OCI-LY1 (cell line): ENCODE measurements at regions not wholly inside any gene's neighbourhood (a gene's known extent, or its start where the extent isn't known, plus 50 kb on each side); places are given as distances from the start of the nearest gene placed in this dataset.
A peak's percentile ranks its signal among the peaks of the same experiment; 100 is the strongest.

Experiments used
- H2AFZ ChIP-seq: fragments of 200-600 bp; sonication (generic), shearing (Covaris generic); 2 replicates; pipeline ENCODE4 v1.6.0; 2014; ENCODE audit warnings: antibody characterized with exemption, mild to moderate bottlenecking, low read length
- H3F3A ChIP-seq: fragments of 200-600 bp; sonication (generic), shearing (Covaris generic); 2 replicates; pipeline ENCODE4 v1.6.0; 2014; ENCODE audit warnings: mild to moderate bottlenecking, antibody characterized with exemption, low read length, moderate library complexity; ENCODE audit not compliant: insufficient read depth
- H3K27ac ChIP-seq: fragments of 200-600 bp; sonication (generic); 2 replicates; pipeline ENCODE4 v1.5.1; 2014; ENCODE audit warnings: low read length, mixed run types, mild to moderate bottlenecking, low read depth; ENCODE audit not compliant: poor library complexity, severe bottlenecking
- H3K27me3 ChIP-seq: fragments of 200-600 bp; sonication (generic); 2 replicates; pipeline ENCODE4 v1.6.0; 2014; ENCODE audit warnings: antibody characterized with exemption, mild to moderate bottlenecking, low read length, moderate library complexity; ENCODE audit not compliant: insufficient read depth
- H3K36me3 ChIP-seq: fragments of 200-600 bp; sonication (generic); 2 replicates; pipeline ENCODE4 v1.6.1; 2014; ENCODE audit warnings: mild to moderate bottlenecking, antibody characterized with exemption, low read length, moderate library complexity, mixed read lengths; ENCODE audit not compliant: insufficient read depth
- H3K4me1 ChIP-seq: fragments of 200-600 bp; sonication (generic); 2 replicates; pipeline ENCODE4 v1.5.1; 2014; ENCODE audit warnings: mild to moderate bottlenecking, low read length, moderate library complexity; ENCODE audit not compliant: insufficient read depth, severe bottlenecking
- H3K4me2 ChIP-seq: fragments of 200-600 bp; sonication (generic), shearing (Covaris generic); 2 replicates; pipeline ENCODE4 v1.6.1; 2014; ENCODE audit warnings: low read length
- H3K4me3 ChIP-seq: fragments of 200-600 bp; sonication (generic); 2 replicates; pipeline ENCODE4 v1.5.1; 2014; ENCODE audit warnings: low read length, low read depth, mild to moderate bottlenecking, mixed read lengths; ENCODE audit not compliant: poor library complexity, severe bottlenecking
- H3K79me2 ChIP-seq: fragments of 200-600 bp; shearing (Covaris generic); 2 replicates; pipeline ENCODE4 v1.6.1; 2016; ENCODE audit warnings: mixed run types, low read length, mixed read lengths; ENCODE audit not compliant: insufficient read depth
- H3K9ac ChIP-seq: fragments of 200-600 bp; sonication (generic), shearing (Covaris generic); 2 replicates; pipeline ENCODE4 v1.6.1; 2014; ENCODE audit warnings: mild to moderate bottlenecking, low read length, mixed read lengths
- H3K9me2 ChIP-seq: fragments of 200-600 bp; sonication (generic), shearing (Covaris generic); 2 replicates; pipeline ENCODE4 v1.6.1; 2014; ENCODE audit warnings: low read depth, mild to moderate bottlenecking, low read length, mixed read lengths
- H3K9me3 ChIP-seq: fragments of 200-600 bp; shearing (Covaris generic); 2 replicates; pipeline ENCODE4 v1.6.1; 2014; ENCODE audit warnings: low read length, mixed read lengths
- H4K20me1 ChIP-seq: fragments of 200-600 bp; sonication (generic), shearing (Covaris generic); 2 replicates; pipeline ENCODE4 v1.6.0; 2016; ENCODE audit warnings: mild to moderate bottlenecking, low read length; ENCODE audit not compliant: insufficient read depth
- CTCF ChIP-seq: fragments of 200-600 bp; sonication (generic), shearing (Covaris generic); IDR thresholded peaks from 2 replicates; pipeline ENCODE4 v1.5.1; 2017; ENCODE audit warnings: mild to moderate bottlenecking, antibody characterized with exemption, low read length, moderate library complexity, mixed read lengths
- EZH2 ChIP-seq: fragments of 200-600 bp; sonication (generic), shearing (Covaris generic); IDR thresholded peaks from 2 replicates; pipeline ENCODE4 v1.8.0; 2017; ENCODE audit warnings: borderline replicate concordance, mixed run types, mild to moderate bottlenecking, antibody characterized with exemption, low read length, moderate library complexity, mixed read lengths

GRCh38 chrX:36908801-36909675 lies 99.1 kb upstream of the FAM47C start:
- no peak overlapping the region for H3K4me2 ChIP-seq
- H3K9ac ChIP-seq, result no peak overlapping the region
- no peaks in the 10 kb centered on the region for H3K79me2 ChIP-seq
- H2AFZ ChIP-seq, result no peak overlapping the region
- TF ChIP-seq CTCF (peak; percentile 51), EZH2 (no peak)
- no peaks in the 10 kb centered on the region for H3K9me3 ChIP-seq
- no peaks in the 10 kb centered on the region for H3F3A ChIP-seq
- no peaks in the 10 kb centered on the region for H3K4me1 ChIP-seq
- H3K9me2 ChIP-seq, result no peaks in the 10 kb centered on the region
- no peaks in the 10 kb centered on the region for H3K27me3 ChIP-seq
- no peaks in the 10 kb centered on the region for H4K20me1 ChIP-seq
- H3K4me3 ChIP-seq, result no peak overlapping the region
- no peaks in the 10 kb centered on the region for H3K36me3 ChIP-seq
- no peak overlapping the region for H3K27ac ChIP-seq

GRCh38 chrX:36909676-36910030 lies 98.5 kb upstream of the FAM47C start:
- no peaks in the 10 kb centered on the region for H3K36me3 ChIP-seq
- H3K27ac ChIP-seq, result no peak overlapping the region
- H3K9me2 ChIP-seq, result no peaks in the 10 kb centered on the region
- H3K4me1 ChIP-seq, result no peaks in the 10 kb centered on the region
- no peak overlapping the region for H3K4me3 ChIP-seq
- H4K20me1 ChIP-seq, result no peaks in the 10 kb centered on the region
- no peak overlapping the region for H3K9ac ChIP-seq
- H3K27me3 ChIP-seq, result no peaks in the 10 kb centered on the region
- no peak for TF ChIP-seq EZH2
- TF ChIP-seq CTCF, result no peak
- no peaks in the 10 kb centered on the region for H3K79me2 ChIP-seq
- no peak overlapping the region for H3K4me2 ChIP-seq
- H3F3A ChIP-seq, result no peaks in the 10 kb centered on the region
- no peak overlapping the region for H2AFZ ChIP-seq
- no peaks in the 10 kb centered on the region for H3K9me3 ChIP-seq

GRCh38 chrX:36913551-36913950 lies 94.6 kb upstream of the FAM47C start:
- no peaks in the 10 kb centered on the region for H3K36me3 ChIP-seq
- no peak overlapping the region for H3K4me2 ChIP-seq
- H3K9me3 ChIP-seq, result no peaks in the 10 kb centered on the region
- TF ChIP-seq EZH2 (no peak), CTCF (no peak)
- no peak overlapping the region for H3K27ac ChIP-seq
- no peaks in the 10 kb centered on the region for H3F3A ChIP-seq
- no peak overlapping the region for H2AFZ ChIP-seq
- no peak overlapping the region for H3K9ac ChIP-seq
- no peaks in the 10 kb centered on the region for H3K4me1 ChIP-seq
- H4K20me1 ChIP-seq, result no peaks in the 10 kb centered on the region
- H3K9me2 ChIP-seq, result no peaks in the 10 kb centered on the region
- H3K79me2 ChIP-seq, result no peaks in the 10 kb centered on the region
- H3K4me3 ChIP-seq, result no peak overlapping the region
- H3K27me3 ChIP-seq, result no peaks in the 10 kb centered on the region
